Fibroblast of skin of left quadriceps (primary cell): ENCODE measurements at regions not wholly inside any gene's neighbourhood (a gene's known extent, or its start where the extent isn't known, plus 50 kb on each side); places are given as distances from the start of the nearest gene placed in this dataset.

Experiments
- DNase-seq, 2 experiments: peaks; one replicate each; pipeline ENCODE4 v3.0.0-alpha.2; 2013; ENCODE audit warnings: low read depth in 2 of 2

GRCh38 chr15:91472316-91472756 lies 372.3 kb downstream of the SV2B start:
- no peak for DNase-seq

GRCh38 chr15:91473894-91474545 lies 374.0 kb downstream of the SV2B start:
- DNase-seq = peak; percentile 69 to 74

GRCh38 chr15:91476861-91477260 lies 376.6 kb upstream of the SLCO3A1 start:
- no peak for DNase-seq

GRCh38 chr15:91478717-91479191 lies 374.8 kb upstream of the SLCO3A1 start:
- no peak for DNase-seq

GRCh38 chr15:91480426-91480825 lies 373.1 kb upstream of the SLCO3A1 start:
- DNase-seq = no peak

GRCh38 chr15:91482799-91483198 lies 370.7 kb upstream of the SLCO3A1 start:
- DNase-seq = no peak

- no peak for DNase-seq
These were observed 369.4 kb upstream of the SLCO3A1 start for GRCh38 chr15:91484141-91484540.

GRCh38 chr15:91488452-91488851 lies 365.1 kb upstream of the SLCO3A1 start:
- DNase-seq = no peak

- no peak for DNase-seq
These were observed 363.3 kb upstream of the SLCO3A1 start for GRCh38 chr15:91490211-91490610.

GRCh38 chr15:91491101-91491950 lies 362.2 kb upstream of the SLCO3A1 start:
- no peak for DNase-seq

GRCh38 chr15:91496754-91497691 lies 356.5 kb upstream of the SLCO3A1 start:
- no peak for DNase-seq

GRCh38 chr15:91498046-91498748 lies 355.3 kb upstream of the SLCO3A1 start:
- DNase-seq = no peak

GRCh38 chr15:91498749-91499062 lies 354.8 kb upstream of the SLCO3A1 start:
- no peak for DNase-seq

GRCh38 chr15:91499774-91500383 lies 353.6 kb upstream of the SLCO3A1 start:
- DNase-seq = no peak

- DNase-seq = peak; percentile 57 to 61
These were observed 344.9 kb upstream of the SLCO3A1 start for GRCh38 chr15:91508633-91509032.

- DNase-seq = no peak
These were observed 339.4 kb upstream of the SLCO3A1 start for GRCh38 chr15:91514147-91514546.

- peak; percentile 66 to 73 for DNase-seq
These were observed 338.2 kb upstream of the SLCO3A1 start for GRCh38 chr15:91515188-91515754.

GRCh38 chr15:91516866-91517265 lies 336.6 kb upstream of the SLCO3A1 start:
- DNase-seq = no peak

GRCh38 chr15:91517491-91518200 lies 335.9 kb upstream of the SLCO3A1 start:
- no peak for DNase-seq

- no peak for DNase-seq
These were observed 332.7 kb upstream of the SLCO3A1 start for GRCh38 chr15:91520850-91521249.
